Activated T-cell treated with anti-CD3 and anti-CD28 coated beads, Interleukin-2, amount 50 U/mL, for 72 hours (primary cell): ENCODE measurements at regions not wholly inside any gene's neighbourhood (a gene's known extent, or its start where the extent isn't known, plus 50 kb on each side); places are given as distances from the start of the nearest gene placed in this dataset.

ENCODE experiments used
- ATAC-seq, 2 donors: fragments of 150-1000 bp; cut with Tn5 transposase; replicated peaks in 1 of 2; 2 replicates each; pipeline ENCODE4 v1.10.0; 2021; ENCODE audit warnings: moderate library complexity in 2 of 2, mild to moderate bottlenecking in 1 of 2
- DNase-seq, 2 donors: peaks; one replicate each; pipeline ENCODE4 v3.0.0; 2021 to 2022; ENCODE audit warnings: mixed read lengths in 1 of 2
- H3K27ac Mint-ChIP-seq: one replicate; pipeline ENCODE4 v1.8.0; 2022; ENCODE audit warnings: mild to moderate bottlenecking, moderate library complexity, mixed read lengths
- H3K27me3 Mint-ChIP-seq: one replicate; pipeline ENCODE4 v1.8.0; 2022; ENCODE audit warnings: low read depth, mixed read lengths
- H3K36me3 Mint-ChIP-seq, 2 donors: one replicate each; pipeline ENCODE4 v1.8.0; 2022; ENCODE audit warnings: mixed read lengths in 2 of 2, mild to moderate bottlenecking in 1 of 2; ENCODE audit not compliant: insufficient read depth in 2 of 2
- H3K4me1 Mint-ChIP-seq: one replicate; pipeline ENCODE4 v1.8.0; 2022; ENCODE audit warnings: low read depth, mixed read lengths
- H3K4me3 Mint-ChIP-seq, 2 donors: one replicate each; pipeline ENCODE4 v1.8.0; 2022; ENCODE audit warnings: mild to moderate bottlenecking in 2 of 2, mixed read lengths in 2 of 2, moderate library complexity in 2 of 2
- H3K9me3 Mint-ChIP-seq, 2 donors: one replicate each; pipeline ENCODE4 v1.8.0; 2022; ENCODE audit warnings: mixed read lengths in 2 of 2

GRCh38 chr1:232293361-232293760 is 336.6 kb downstream of the SIPA1L2 start:
- Mint-ChIP-seq H3K4me3 (no peak overlapping the region), H3K36me3 (no peaks in the 10 kb centered on the region), H3K9me3 (no peaks in the 10 kb centered on the region), H3K27me3 (peaks cover 13% of the 10 kb centered on the region), H3K27ac (no peak overlapping the region), H3K4me1 (no peaks in the 10 kb centered on the region)
- DNase-seq (no peak), ATAC-seq (no peak)

DNA sequence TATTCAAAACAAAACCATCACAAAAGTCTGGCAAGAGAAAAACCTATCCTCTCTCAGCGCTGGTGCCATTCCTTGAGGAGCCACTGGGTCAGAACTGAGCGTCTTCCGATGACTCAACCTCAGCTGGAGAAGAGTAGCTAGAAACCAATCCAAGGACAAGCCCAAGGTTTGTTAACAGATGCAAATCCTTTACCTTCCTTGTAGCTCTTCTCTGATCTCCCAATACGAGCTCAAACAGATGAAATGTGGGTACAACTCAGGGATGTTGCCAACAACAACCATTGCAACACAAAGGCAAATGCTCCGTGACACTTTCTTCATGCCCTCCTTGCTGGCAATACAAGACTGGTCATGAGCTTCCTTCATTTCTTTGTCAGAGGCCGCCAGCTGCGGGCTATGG is 337.1 kb downstream of the SIPA1L2 start:
- no peak overlapping the region for H3K27ac Mint-ChIP-seq
- H3K36me3 Mint-ChIP-seq, result no peaks in the 10 kb centered on the region
- DNase-seq (no peak), ATAC-seq (no peak)
- H3K4me1 Mint-ChIP-seq, result no peaks in the 10 kb centered on the region
- H3K4me3 Mint-ChIP-seq, result no peak overlapping the region
- H3K27me3 Mint-ChIP-seq, result peaks cover 12% of the 10 kb centered on the region
- no peaks in the 10 kb centered on the region for H3K9me3 Mint-ChIP-seq

GRCh38 chr1:232292239-232292638 is 337.7 kb downstream of the SIPA1L2 start:
- H3K27me3 Mint-ChIP-seq, result peaks cover 12% of the 10 kb centered on the region
- DNase-seq (no peak), ATAC-seq (no peak)
- no peaks in the 10 kb centered on the region for H3K9me3 Mint-ChIP-seq
- no peak overlapping the region for H3K4me3 Mint-ChIP-seq
- H3K36me3 Mint-ChIP-seq, result no peaks in the 10 kb centered on the region
- H3K27ac Mint-ChIP-seq, result no peak overlapping the region
- H3K4me1 Mint-ChIP-seq, result no peaks in the 10 kb centered on the region

DNA sequence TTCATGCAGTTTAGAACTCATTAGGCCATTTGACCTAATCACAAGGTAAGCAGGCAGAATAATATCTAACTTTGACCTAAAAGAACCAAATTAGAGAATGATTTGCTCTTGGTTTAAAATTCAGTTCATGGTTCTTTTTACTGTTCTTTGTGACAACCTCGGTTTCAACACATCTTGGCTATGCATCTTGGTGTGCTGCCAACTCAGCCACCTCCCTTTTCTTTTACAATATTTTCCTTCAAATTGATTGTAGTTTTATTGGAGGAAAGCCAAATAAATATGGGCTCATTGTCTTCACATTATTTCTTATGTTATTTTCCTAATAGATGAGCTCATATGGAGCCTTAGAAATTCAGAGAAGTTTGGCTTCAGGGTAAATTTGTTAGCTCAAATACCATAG is 338.3 kb downstream of the SIPA1L2 start:
- Mint-ChIP-seq H3K4me1 (no peaks in the 10 kb centered on the region), H3K27ac (no peak overlapping the region), H3K36me3 (no peaks in the 10 kb centered on the region), H3K4me3 (no peak overlapping the region), H3K27me3 (peaks cover 12% of the 10 kb centered on the region), H3K9me3 (no peaks in the 10 kb centered on the region)
- ATAC-seq (no peak), DNase-seq (no peak)

DNA sequence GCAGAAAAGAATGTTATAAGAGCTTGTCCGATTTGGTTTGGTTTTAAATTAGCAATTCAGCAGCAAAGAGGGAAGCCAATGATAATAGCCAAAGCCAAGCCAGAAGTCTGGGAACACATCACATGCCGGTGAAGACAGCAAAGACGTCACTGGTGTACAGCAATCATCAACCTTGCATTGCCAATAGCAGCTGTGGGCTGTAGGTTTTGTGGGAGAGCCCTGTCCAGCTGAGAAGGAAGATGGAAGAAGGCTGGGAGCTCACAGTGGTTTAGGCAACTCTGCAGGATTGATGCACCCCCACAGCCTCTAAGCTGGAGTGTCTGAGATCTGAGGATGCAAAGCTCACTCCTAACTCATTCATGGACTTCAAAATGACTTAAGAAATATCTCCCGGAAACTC is 338.7 kb downstream of the SIPA1L2 start:
- no peaks in the 10 kb centered on the region for H3K36me3 Mint-ChIP-seq
- peaks cover 12% of the 10 kb centered on the region for H3K27me3 Mint-ChIP-seq
- H3K4me1 Mint-ChIP-seq, result no peaks in the 10 kb centered on the region
- no peak for ATAC-seq
- no peak for DNase-seq
- no peaks in the 10 kb centered on the region for H3K9me3 Mint-ChIP-seq
- H3K27ac Mint-ChIP-seq, result no peak overlapping the region
- H3K4me3 Mint-ChIP-seq, result no peak overlapping the region

GRCh38 chr1:232290570-232290969 is 339.4 kb downstream of the SIPA1L2 start:
- no peaks in the 10 kb centered on the region for H3K9me3 Mint-ChIP-seq
- DNase-seq, result no peak
- ATAC-seq, result no peak
- no peak overlapping the region for H3K27ac Mint-ChIP-seq
- H3K36me3 Mint-ChIP-seq, result no peaks in the 10 kb centered on the region
- no peak overlapping the region for H3K4me3 Mint-ChIP-seq
- peaks cover 12% of the 10 kb centered on the region for H3K27me3 Mint-ChIP-seq
- H3K4me1 Mint-ChIP-seq, result no peaks in the 10 kb centered on the region

- no peak overlapping the region for H3K27ac Mint-ChIP-seq
- H3K27me3 Mint-ChIP-seq, result peaks cover 15% of the 10 kb centered on the region
- H3K9me3 Mint-ChIP-seq, result no peaks in the 10 kb centered on the region
- ATAC-seq (no peak), DNase-seq (no peak)
- no peak overlapping the region for H3K4me3 Mint-ChIP-seq
- H3K36me3 Mint-ChIP-seq, result no peaks in the 10 kb centered on the region
- H3K4me1 Mint-ChIP-seq, result no peaks in the 10 kb centered on the region
These were observed 342.0 kb downstream of the SIPA1L2 start for GRCh38 chr1:232287676-232288569.

- no peak for ATAC-seq
- Mint-ChIP-seq H3K27me3 (peaks cover 28% of the 10 kb centered on the region), H3K27ac (no peak overlapping the region), H3K4me1 (no peaks in the 10 kb centered on the region), H3K9me3 (no peaks in the 10 kb centered on the region), H3K36me3 (no peaks in the 10 kb centered on the region), H3K4me3 (no peak overlapping the region)
- DNase-seq, result no peak
These were observed 344.8 kb downstream of the SIPA1L2 start for GRCh38 chr1:232285138-232285537.

- H3K9me3 Mint-ChIP-seq, result no peaks in the 10 kb centered on the region
- no peaks in the 10 kb centered on the region for H3K4me1 Mint-ChIP-seq
- ATAC-seq (no peak), DNase-seq (no peak)
- H3K27ac Mint-ChIP-seq, result no peak overlapping the region
- H3K36me3 Mint-ChIP-seq, result no peaks in the 10 kb centered on the region
- H3K4me3 Mint-ChIP-seq, result no peak overlapping the region
- peaks cover 23% of the 10 kb centered on the region for H3K27me3 Mint-ChIP-seq
These were observed 346.1 kb downstream of the SIPA1L2 start for GRCh38 chr1:232283864-232284263.

DNA sequence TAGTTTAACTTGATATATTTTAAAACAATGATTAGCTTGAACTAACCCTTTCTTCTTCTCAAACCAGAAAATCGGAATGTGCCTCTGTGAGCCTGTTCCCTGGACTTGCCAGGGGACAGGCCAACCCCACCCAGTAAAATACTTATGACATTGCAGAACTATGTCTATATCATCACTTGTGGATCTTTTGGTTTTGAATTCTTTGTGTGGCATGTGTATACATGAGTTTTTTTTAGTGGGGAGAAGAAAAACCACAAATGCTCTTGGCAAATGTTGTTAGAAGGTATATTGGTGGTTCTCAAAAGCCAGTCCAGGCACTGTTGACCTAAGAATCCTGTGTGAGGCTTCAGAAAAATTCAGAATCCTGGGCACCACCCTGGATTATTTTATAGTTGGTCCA is 347.4 kb downstream of the SIPA1L2 start:
- no peaks in the 10 kb centered on the region for H3K9me3 Mint-ChIP-seq
- H3K4me3 Mint-ChIP-seq, result no peak overlapping the region
- DNase-seq (no peak), ATAC-seq (no peak)
- H3K27me3 Mint-ChIP-seq, result peaks cover 23% of the 10 kb centered on the region
- H3K4me1 Mint-ChIP-seq, result no peaks in the 10 kb centered on the region
- H3K36me3 Mint-ChIP-seq, result no peaks in the 10 kb centered on the region
- no peak overlapping the region for H3K27ac Mint-ChIP-seq

DNA sequence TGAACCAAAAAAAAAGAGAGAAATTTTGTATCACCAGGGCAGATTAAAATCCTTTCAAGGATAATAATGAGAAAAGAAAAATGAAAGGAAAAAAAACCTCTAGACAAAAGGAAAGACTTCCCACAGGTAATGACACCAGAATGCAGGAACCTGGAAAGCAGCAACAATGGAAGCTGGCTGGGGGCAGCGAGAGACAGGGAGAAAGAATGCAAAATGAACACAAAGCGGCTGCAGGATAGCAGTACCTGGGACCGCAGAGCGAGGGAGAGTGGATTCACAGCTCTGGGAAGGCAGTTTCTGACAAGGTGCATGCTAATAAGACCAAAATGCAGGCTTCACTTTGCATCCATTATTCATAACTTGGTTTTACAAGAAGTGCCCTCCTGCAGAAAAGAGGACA is 349.0 kb downstream of the SIPA1L2 start:
- Mint-ChIP-seq H3K9me3 (no peaks in the 10 kb centered on the region), H3K27ac (no peak overlapping the region), H3K4me3 (no peak overlapping the region), H3K36me3 (no peaks in the 10 kb centered on the region), H3K27me3 (peaks cover 23% of the 10 kb centered on the region), H3K4me1 (no peaks in the 10 kb centered on the region)
- DNase-seq, result no peak
- ATAC-seq, result no peak

GRCh38 chr1:232279909-232280400 is 350.0 kb downstream of the SIPA1L2 start:
- Mint-ChIP-seq H3K9me3 (no peaks in the 10 kb centered on the region), H3K27ac (no peak overlapping the region), H3K4me3 (no peak overlapping the region), H3K4me1 (no peaks in the 10 kb centered on the region), H3K36me3 (no peaks in the 10 kb centered on the region), H3K27me3 (peaks cover 23% of the 10 kb centered on the region)
- no peak for DNase-seq
- no peak for ATAC-seq

DNA sequence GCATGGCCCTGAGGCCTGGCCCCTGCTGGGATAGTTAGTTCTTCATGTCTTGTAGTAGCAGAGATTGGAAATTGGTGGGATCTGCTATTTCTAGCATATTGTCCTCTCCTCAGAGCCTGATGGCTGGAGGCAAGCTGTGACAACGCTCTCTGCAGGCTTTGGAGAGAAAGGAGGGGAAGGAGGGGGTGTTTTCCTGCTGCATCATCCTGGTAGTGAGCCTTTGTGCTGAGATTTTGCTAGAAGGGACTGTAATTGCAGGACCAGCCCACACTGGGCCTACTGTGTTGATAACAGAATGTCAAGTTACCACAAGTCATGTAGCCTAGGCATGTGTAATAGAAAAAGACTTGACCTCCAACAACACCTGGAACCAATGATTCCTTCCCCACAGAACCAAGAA is 351.0 kb downstream of the SIPA1L2 start:
- ATAC-seq (no peak), DNase-seq (no peak)
- Mint-ChIP-seq H3K4me3 (no peak overlapping the region), H3K36me3 (no peaks in the 10 kb centered on the region), H3K27ac (no peak overlapping the region), H3K4me1 (no peaks in the 10 kb centered on the region), H3K9me3 (no peaks in the 10 kb centered on the region), H3K27me3 (peaks cover 23% of the 10 kb centered on the region)

DNA sequence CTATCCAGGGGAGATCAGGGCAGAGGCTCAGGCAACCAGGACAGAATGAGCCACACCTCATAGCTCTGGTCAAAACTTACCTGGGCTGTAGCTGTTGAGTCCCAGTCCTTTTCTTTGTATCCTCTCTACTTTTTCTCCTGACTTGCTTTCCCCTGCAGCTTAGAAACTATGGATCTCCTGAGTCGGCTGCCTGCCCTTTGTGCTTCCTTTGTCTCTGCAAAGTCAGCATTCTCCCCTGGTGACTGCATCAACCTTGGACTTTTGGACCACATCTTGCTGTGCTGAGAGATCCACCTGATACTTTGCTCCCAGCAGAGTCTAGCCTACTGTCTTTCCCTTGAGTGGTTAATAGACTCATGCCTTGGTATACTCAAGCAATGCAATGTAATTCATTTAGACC is 353.3 kb downstream of the SIPA1L2 start:
- Mint-ChIP-seq H3K4me1 (no peaks in the 10 kb centered on the region), H3K9me3 (no peaks in the 10 kb centered on the region), H3K27me3 (peaks cover 13% of the 10 kb centered on the region), H3K4me3 (no peak overlapping the region), H3K27ac (no peak overlapping the region), H3K36me3 (no peaks in the 10 kb centered on the region)
- DNase-seq (no peak), ATAC-seq (no peak)
